ENCODE measurements at regions not wholly inside any gene's neighbourhood (a gene's known extent, or its start where the extent isn't known, plus 50 kb on each side); places are given as distances from the start of the nearest gene placed in this dataset.

DNA sequence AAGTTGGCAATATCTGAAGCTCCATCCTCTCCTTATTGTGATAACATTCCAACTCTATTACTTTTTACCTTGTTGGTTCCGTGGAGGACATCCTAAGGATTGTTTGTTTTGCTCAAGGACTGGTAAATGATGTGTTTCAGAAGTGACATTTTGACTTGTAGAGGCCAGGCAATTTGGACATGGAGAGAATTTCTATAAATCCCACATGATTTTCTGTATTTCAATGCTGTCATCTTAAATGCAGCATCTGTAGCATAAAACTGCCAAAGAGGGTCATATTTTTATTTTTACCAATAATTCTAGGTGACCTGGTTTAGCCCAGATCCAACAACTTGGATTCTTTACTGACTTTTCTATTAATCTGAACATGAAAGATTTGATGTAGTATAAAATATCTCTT, 328.4 kb downstream of the BMP4 start:
- TF ChIP-seq, protein P1, sequence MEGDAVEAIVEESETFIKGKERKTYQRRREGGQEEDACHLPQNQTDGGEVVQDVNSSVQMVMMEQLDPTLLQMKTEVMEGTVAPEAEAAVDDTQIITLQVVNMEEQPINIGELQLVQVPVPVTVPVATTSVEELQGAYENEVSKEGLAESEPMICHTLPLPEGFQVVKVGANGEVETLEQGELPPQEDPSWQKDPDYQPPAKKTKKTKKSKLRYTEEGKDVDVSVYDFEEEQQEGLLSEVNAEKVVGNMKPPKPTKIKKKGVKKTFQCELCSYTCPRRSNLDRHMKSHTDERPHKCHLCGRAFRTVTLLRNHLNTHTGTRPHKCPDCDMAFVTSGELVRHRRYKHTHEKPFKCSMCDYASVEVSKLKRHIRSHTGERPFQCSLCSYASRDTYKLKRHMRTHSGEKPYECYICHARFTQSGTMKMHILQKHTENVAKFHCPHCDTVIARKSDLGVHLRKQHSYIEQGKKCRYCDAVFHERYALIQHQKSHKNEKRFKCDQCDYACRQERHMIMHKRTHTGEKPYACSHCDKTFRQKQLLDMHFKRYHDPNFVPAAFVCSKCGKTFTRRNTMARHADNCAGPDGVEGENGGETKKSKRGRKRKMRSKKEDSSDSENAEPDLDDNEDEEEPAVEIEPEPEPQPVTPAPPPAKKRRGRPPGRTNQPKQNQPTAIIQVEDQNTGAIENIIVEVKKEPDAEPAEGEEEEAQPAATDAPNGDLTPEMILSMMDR (conservative IDR thresholded peaks at IDR 0.05): no peak
- TF ChIP-seq EZH2 (IDR thresholded peaks at IDR 0.05; ENCODE audit: low read depth): no peak
